Astrocyte of the cerebellum (primary cell): ENCODE measurements at regions not wholly inside any gene's neighbourhood (a gene's known extent, or its start where the extent isn't known, plus 50 kb on each side); places are given as distances from the start of the nearest gene placed in this dataset.

Experiments
- DNase-seq: peaks from one replicate; pipeline ENCODE4 v3.0.0-alpha.2; 2011; ENCODE audit warnings: low read depth
- H3K4me3 ChIP-seq: 2 replicates; pipeline ENCODE4 v1.5.1; 2011; ENCODE audit warnings: mild to moderate bottlenecking, low read depth, low read length, moderate library complexity
- CTCF ChIP-seq: IDR thresholded peaks from 2 replicates; pipeline ENCODE4 v1.5.1; 2012; ENCODE audit warnings: low read length, low read depth, moderate library complexity, mild to moderate bottlenecking; ENCODE audit errors: missing control alignments
- in situ Hi-C: cut with HindIII; loops from 2 replicates; pipeline ENCODE4 v1.10.0; 2017; ENCODE audit warnings: low sequenced_read_pairs

DNA sequence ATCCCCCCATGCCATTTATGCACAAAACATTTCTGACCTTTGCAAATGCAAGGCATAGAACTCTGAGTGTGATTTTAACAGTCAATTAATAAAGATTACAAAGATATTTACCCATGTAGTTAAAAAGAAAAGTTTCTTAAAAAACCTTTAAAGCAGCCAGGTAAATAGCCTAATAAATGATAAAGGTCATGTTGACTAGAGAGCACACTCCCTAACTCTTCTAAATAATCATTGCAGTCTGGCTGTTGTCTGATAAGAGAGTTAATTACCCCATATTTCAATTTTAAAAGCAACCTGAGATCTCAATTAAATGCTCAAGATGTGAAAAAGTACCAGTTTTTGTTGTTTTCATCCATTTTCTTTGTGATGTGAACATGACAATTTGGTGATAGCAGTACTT lies 291.5 kb upstream of the SMIM31 start:
- in situ Hi-C loops = no loop called here
- DNase-seq = no peak
- H3K4me3 ChIP-seq = no peak overlapping the region
- TF ChIP-seq CTCF = no peak

DNA sequence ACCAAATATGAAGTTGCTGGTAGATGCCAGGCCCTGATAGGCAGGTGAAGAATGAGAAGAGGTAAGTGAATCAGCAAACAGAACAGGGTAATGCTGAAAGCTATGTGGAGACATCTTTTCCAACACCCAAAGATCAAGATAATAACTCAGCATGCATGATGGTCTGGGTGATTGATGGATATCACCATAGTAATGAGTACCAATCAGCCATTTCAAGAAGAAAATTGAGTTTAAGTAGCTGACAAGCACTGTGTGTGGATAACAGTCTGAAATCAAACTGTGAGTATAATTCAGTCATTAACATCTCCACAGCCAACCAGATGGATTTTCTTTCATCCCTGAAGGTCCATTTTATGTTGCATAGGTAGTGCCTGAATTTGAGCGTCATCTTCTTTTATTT lies 289.6 kb upstream of the SMIM31 start:
- no peak for TF ChIP-seq CTCF
- DNase-seq = no peak
- H3K4me3 ChIP-seq = no peak overlapping the region
- in situ Hi-C loops = no loop called here

DNA sequence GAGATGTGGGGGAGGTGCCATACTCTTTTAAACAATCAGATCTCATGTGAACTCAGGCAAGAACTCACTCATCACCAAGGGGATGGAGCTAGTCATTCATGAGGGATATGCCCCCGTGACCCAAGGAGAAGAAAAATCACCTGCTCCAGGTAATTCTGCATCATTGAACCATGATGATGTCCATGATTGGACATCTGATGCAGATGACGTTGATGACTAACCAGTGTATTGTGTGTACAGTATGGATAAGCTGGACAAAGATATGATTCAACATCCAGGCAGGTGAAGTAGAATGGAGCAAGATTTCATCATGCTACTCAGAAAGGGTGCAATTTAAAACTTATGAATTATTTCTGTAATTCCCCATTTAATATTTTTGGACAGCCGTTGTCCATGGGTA lies 286.4 kb upstream of the SMIM31 start:
- TF ChIP-seq CTCF = no peak
- in situ Hi-C loops = loop anchor here (5.0 kb wide), 1 partner anchor 50 kb away; no protein-coding TSS in a partner anchor

DNA sequence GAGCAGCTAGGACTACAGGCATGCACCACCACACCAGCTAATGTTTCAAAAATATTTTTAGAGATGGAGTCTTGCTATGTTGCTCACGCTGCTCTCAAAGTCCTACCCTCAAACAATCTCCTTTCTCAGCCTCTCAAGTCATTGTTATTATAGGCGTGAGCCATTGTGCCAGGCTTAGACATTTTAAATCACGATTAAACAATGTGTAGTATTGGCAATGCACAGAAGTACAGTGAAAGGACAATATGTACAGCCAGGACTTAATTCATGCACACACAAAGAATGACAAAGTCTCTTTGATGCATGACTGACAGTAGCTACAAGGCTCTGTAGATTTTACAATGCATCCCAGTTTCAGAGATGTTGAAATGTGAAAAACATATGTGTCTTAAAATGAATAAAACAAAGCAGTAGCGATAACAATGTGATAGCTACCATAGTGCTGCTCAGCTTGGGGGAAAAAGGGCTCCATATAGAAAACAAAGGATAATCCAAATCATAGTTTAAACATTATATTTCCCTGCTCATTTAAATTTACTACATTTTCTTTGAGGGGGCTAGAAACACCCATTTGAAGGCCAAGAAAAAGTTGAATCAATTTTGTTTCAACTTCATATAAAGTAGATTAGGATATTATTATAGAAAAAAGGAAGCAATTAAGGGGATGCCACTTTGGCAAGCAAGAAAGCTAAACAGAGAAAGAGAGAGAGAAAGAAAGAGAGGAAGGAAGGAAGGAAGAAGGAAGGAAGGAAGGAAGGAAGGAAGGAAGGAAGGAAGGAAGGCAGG lies 272.4 kb upstream of the SMIM31 start:
- in situ Hi-C loops = no loop called here
- no peak overlapping the region for H3K4me3 ChIP-seq

More for the DNA sequence above, 286.4 kb upstream of the SMIM31 start:
- no peak overlapping the region for H3K4me3 ChIP-seq
- DNase-seq = no peak

DNA sequence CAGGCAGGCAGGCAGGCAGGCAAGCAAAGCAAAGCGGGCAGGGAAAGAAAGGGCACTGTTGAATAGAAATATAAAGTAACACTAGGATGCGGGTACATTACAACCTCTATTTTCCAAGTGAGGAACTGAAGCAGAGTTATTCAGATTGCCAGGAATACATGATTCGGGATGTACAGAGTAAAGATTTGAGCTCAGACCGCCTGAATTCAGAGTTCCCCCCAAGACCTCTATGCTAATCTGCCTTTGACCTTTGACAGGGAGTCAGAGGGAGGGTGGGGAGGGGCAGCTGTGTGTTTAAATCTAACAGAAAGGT lies 271.9 kb upstream of the SMIM31 start:
- TF ChIP-seq CTCF = no peak
- no peak for DNase-seq
- in situ Hi-C loops = no loop called here
- no peak overlapping the region for H3K4me3 ChIP-seq

More for the DNA sequence above, 272.4 kb upstream of the SMIM31 start:
- no peak for TF ChIP-seq CTCF
- DNase-seq = no peak

GRCh38 chr4:164482758-164483157 lies 271.2 kb upstream of the SMIM31 start:
- DNase-seq = no peak
- no peak overlapping the region for H3K4me3 ChIP-seq
- no peak for TF ChIP-seq CTCF
- in situ Hi-C loops = no loop called here

DNA sequence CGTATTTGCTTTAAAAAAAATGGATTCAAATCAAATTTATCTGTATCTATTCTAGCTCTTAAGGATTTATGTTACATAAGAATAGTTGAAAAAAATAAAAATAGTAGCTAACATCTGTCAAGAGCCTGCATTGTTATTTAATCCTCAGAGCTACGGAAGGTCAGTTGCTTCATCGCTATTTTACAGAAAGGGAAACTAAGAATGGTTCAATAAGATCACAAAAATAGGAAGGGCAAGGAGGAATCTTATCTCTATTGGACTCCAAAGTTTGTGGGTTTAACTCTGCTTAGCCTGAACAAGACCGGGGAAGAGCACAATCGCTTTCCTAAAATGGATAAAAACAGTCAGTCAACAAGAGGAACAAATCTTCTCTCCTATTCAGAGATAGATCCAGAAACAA lies 270.2 kb upstream of the SMIM31 start:
- H3K4me3 ChIP-seq = no peak overlapping the region
- no peak for DNase-seq
- in situ Hi-C loops = no loop called here
- no peak for TF ChIP-seq CTCF
